Fibroblast of upper back skin (primary cell): ENCODE measurements at regions not wholly inside any gene's neighbourhood (a gene's known extent, or its start where the extent isn't known, plus 50 kb on each side); places are given as distances from the start of the nearest gene placed in this dataset.
"Not testable (repeated sequence)": the region's sequence is repeated elsewhere in the genome, so short reads cannot be mapped to it uniquely, and the experiment has no call there.

Experiments
- DNase-seq: peaks from one replicate; pipeline ENCODE4 v3.0.0-alpha.2; 2013

- DNase-seq = no peak
These were observed 261.5 kb upstream of the CCDC196 start for GRCh38 chr14:66224492-66225178.

- no peak for DNase-seq
These were observed 260.8 kb upstream of the CCDC196 start for GRCh38 chr14:66225337-66225736.

- DNase-seq = peak; percentile 25
These were observed 257.8 kb upstream of the CCDC196 start for GRCh38 chr14:66228267-66228970.

- peak; percentile 11 for DNase-seq
These were observed 254.4 kb upstream of the CCDC196 start for GRCh38 chr14:66231820-66232219.

GRCh38 chr14:66233591-66233990, 252.6 kb upstream of the CCDC196 start:
- DNase-seq = no peak

- DNase-seq = no peak
These were observed 251.8 kb upstream of the CCDC196 start for GRCh38 chr14:66234411-66234810.

GRCh38 chr14:66237741-66238140, 248.4 kb upstream of the CCDC196 start:
- no peak for DNase-seq

- DNase-seq = no peak
These were observed 247.2 kb upstream of the CCDC196 start for GRCh38 chr14:66238969-66239368.

GRCh38 chr14:66239589-66239988, 246.6 kb upstream of the CCDC196 start:
- DNase-seq = no peak

GRCh38 chr14:66240105-66240504, 246.1 kb upstream of the CCDC196 start:
- DNase-seq = no peak

GRCh38 chr14:66242001-66242400, 244.2 kb upstream of the CCDC196 start:
- no peak for DNase-seq

- no peak for DNase-seq
These were observed 241.3 kb upstream of the CCDC196 start for GRCh38 chr14:66244834-66245233.

GRCh38 chr14:66247662-66248193, 238.4 kb upstream of the CCDC196 start:
- DNase-seq = no peak

GRCh38 chr14:66248256-66248655, 237.9 kb upstream of the CCDC196 start:
- no peak for DNase-seq

- DNase-seq = no peak
These were observed 236.6 kb upstream of the CCDC196 start for GRCh38 chr14:66249544-66249943.

GRCh38 chr14:66254038-66254437, 232.1 kb upstream of the CCDC196 start:
- no peak for DNase-seq

- no peak for DNase-seq
These were observed 217.3 kb upstream of the CCDC196 start for GRCh38 chr14:66268802-66269334.

- DNase-seq = no peak
These were observed 213.9 kb upstream of the CCDC196 start for GRCh38 chr14:66272221-66272620.

GRCh38 chr14:66273261-66273832, 212.8 kb upstream of the CCDC196 start:
- no peak for DNase-seq

GRCh38 chr14:66278418-66278817, 207.8 kb upstream of the CCDC196 start:
- DNase-seq = not testable (repeated sequence)

- no peak for DNase-seq
These were observed 205.0 kb upstream of the CCDC196 start for GRCh38 chr14:66281036-66281776.

- DNase-seq = peak; percentile 44
These were observed 201.8 kb upstream of the CCDC196 start for GRCh38 chr14:66284346-66284745.

GRCh38 chr14:66288511-66288910, 197.7 kb upstream of the CCDC196 start:
- DNase-seq = no peak
